GM12878 (cell line): ENCODE measurements at regions not wholly inside any gene's neighbourhood (a gene's known extent, or its start where the extent isn't known, plus 50 kb on each side); places are given as distances from the start of the nearest gene placed in this dataset.

Experiments
- ATAC-seq: fragments of 200-7000 bp; cut with Tn5 transposase; 3 replicates; pipeline ENCODE4 v1.9.1; 2020; ENCODE audit warnings: mild to moderate bottlenecking, moderate library complexity
- BruUV-seq: library from RNA; stranded (reverse); fragments of 400-500 nt; replicated peaks from 2 replicates; lab custom pipeline; 2021; lab: Mats Ljungman, UMichigan
- CTCF ChIA-PET: fragments of 300-600 bp; sonication (Branson Sonifier 250); formaldehyde crosslinking; extraction: SDS; loops from one replicate; lab custom pipeline; 2021; ENCODE audit warnings: inconsistent platforms; lab: Yijun Ruan, JAX
- POLR2A ChIA-PET: fragments of 350-600 bp; formaldehyde crosslinking; extraction: SDS; loops from one replicate; lab custom pipeline; 2021; ENCODE audit warnings: inconsistent platforms; lab: Charles Lee
- RAD21 ChIA-PET: fragments of 300-600 bp; sonication (Branson Sonifier 250); formaldehyde crosslinking; loops from one replicate; lab custom pipeline; 2023; ENCODE audit warnings: antibody characterized with exemption; ENCODE audit not compliant: unreplicated experiment; lab: Charles Lee
- SMC1A ChIA-PET: fragments of 300-600 bp; sonication (Branson Sonifier 250); formaldehyde crosslinking; loops from one replicate; lab custom pipeline; 2023; ENCODE audit not compliant: unreplicated experiment, uncharacterized antibody; lab: Charles Lee
- DNase-seq: peaks from one replicate; pipeline ENCODE4 v3.0.0-alpha.2; 2011; ENCODE audit warnings: low read depth, low spot score
- FAIRE-seq: peaks from 3 replicates; lab custom pipeline; 2011; peaks lifted over from hg19 to GRCh38; lab: Jason Lieb, UNC
- H2AFZ ChIP-seq: 2 replicates; pipeline ENCODE4 v1.6.0; 2011; ENCODE audit warnings: low read depth, low read length, control low read depth; ENCODE audit not compliant: control insufficient read depth
- H3K27ac ChIP-seq: 2 replicates; pipeline ENCODE4 v1.5.1; 2011; ENCODE audit warnings: control low read depth; ENCODE audit not compliant: control insufficient read depth, insufficient read depth
- H3K27me3 ChIP-seq, 2 experiments: replicated peaks in 1 of 2; 2 replicates each; pipeline versions ENCODE4 v1.6.0 to v1.6.1; 2011; ENCODE audit warnings: low read length in 1 of 2; ENCODE audit not compliant: control insufficient read depth in 2 of 2, insufficient read depth in 2 of 2
- H3K36me3 ChIP-seq, 2 experiments: 2 replicates each; pipeline ENCODE4 v1.5.1; 2011; ENCODE audit warnings: low read length in 1 of 2; ENCODE audit not compliant: control insufficient read depth in 2 of 2, insufficient read depth in 2 of 2
- H3K4me1 ChIP-seq: 2 replicates; pipeline ENCODE4 v1.6.1; 2011; ENCODE audit warnings: mild to moderate bottlenecking, low read length, moderate library complexity, mixed read lengths; ENCODE audit not compliant: control insufficient read depth, insufficient read depth
- H3K4me2 ChIP-seq: 2 replicates; pipeline ENCODE4 v1.6.0; 2011; ENCODE audit warnings: control low read depth; ENCODE audit not compliant: control insufficient read depth, insufficient read depth
- H3K4me3 ChIP-seq: fragments of 200-600 bp; sonication (generic); 2 replicates; pipeline ENCODE4 v1.5.1; 2016
- H3K79me2 ChIP-seq: 2 replicates; pipeline ENCODE4 v1.6.0; 2011; ENCODE audit warnings: low read length; ENCODE audit not compliant: control insufficient read depth, insufficient read depth
- H3K9ac ChIP-seq: 2 replicates; pipeline ENCODE4 v1.8.0; 2011; ENCODE audit warnings: low read length, control low read depth, mixed read lengths; ENCODE audit not compliant: control insufficient read depth, insufficient read depth
- H3K9me3 ChIP-seq: replicated peaks from 3 replicates; pipeline ENCODE4 v1.5.1; 2011; ENCODE audit warnings: mild to moderate bottlenecking, low read length; ENCODE audit not compliant: control insufficient read depth, insufficient read depth
- H4K20me1 ChIP-seq: 2 replicates; pipeline ENCODE4 v1.6.0; 2011; ENCODE audit not compliant: control insufficient read depth, insufficient read depth
- CREM ChIP-seq: IDR thresholded peaks from 2 replicates; pipeline ENCODE4 v1.6.1; 2014; ENCODE audit warnings: antibody characterized with exemption, low read depth
- ESRRA ChIP-seq: IDR thresholded peaks from 2 replicates; pipeline ENCODE4 v1.6.1; 2012; ENCODE audit warnings: mild to moderate bottlenecking, low read length, improper control_type of control experiment
- HCFC1 ChIP-seq: fragments of 150-350 bp; IDR thresholded peaks from 2 replicates; pipeline ENCODE4 v1.6.1; 2014; ENCODE audit warnings: low read length
- KDM1A ChIP-seq: fragments of 200-600 bp; sonication (generic); IDR thresholded peaks from 2 replicates; pipeline ENCODE4 v1.6.1; 2016; ENCODE audit warnings: borderline replicate concordance
- MTA2 ChIP-seq: fragments of 450-650 bp; IDR thresholded peaks from 2 replicates; pipeline ENCODE4 v1.6.1; 2016; ENCODE audit warnings: low read depth, mild to moderate bottlenecking, moderate library complexity
- NFXL1 ChIP-seq: fragments of 450-650 bp; IDR thresholded peaks from 2 replicates; pipeline ENCODE4 v1.6.1; 2017; ENCODE audit warnings: antibody characterized with exemption, mild to moderate bottlenecking, borderline replicate concordance
- NFYA ChIP-seq: IDR thresholded peaks from 2 replicates; pipeline ENCODE4 v1.6.1; 2011; ENCODE audit warnings: low read depth, mild to moderate bottlenecking, low read length, improper control_type of control experiment, borderline replicate concordance
- RCOR1 ChIP-seq: conservative IDR thresholded peaks from 2 replicates; pipeline ENCODE4 v1.6.1; 2012; ENCODE audit warnings: low read depth, low read length, improper control_type of control experiment
- SREBF2 ChIP-seq: IDR thresholded peaks from 2 replicates; pipeline ENCODE4 v1.6.1; 2012; ENCODE audit warnings: mild to moderate bottlenecking, low read length
- WGBS: methylation state at CpG from one replicate; pipeline ENCODE4 v1.1.6; 2016; ENCODE audit warnings: low lambda C conversion rate; ENCODE audit not compliant: insufficient replicate concordance, insufficient coverage; ENCODE audit errors: missing lambda C conversion rate; 5-methylcytosine and 5-hydroxymethylcytosine counted together
- in situ Hi-C: fragments of 300-500 bp; cut with MboI; formaldehyde crosslinking; loops from 9 replicates; pipeline ENCODE4 v1.14.3; 2018; ENCODE audit warnings: mixed read lengths
- intact Hi-C: fragments of 100-400 bp; cut with micrococcal nuclease; formaldehyde crosslinking; loops from one replicate; pipeline ENCODE4 v1.14.2; 2022; ENCODE audit not compliant: unreplicated experiment
- TF ChIP-seq, protein P1 (sequence below): IDR thresholded peaks from 2 replicates; pipeline ENCODE4 v1.6.1; 2011; ENCODE audit warnings: borderline replicate concordance, low read depth, mild to moderate bottlenecking, moderate library complexity, mixed read lengths, low read length; ENCODE audit not compliant: insufficient read depth; ENCODE audit errors: extremely low read length
- TF ChIP-seq, protein P2 (sequence below), 3 experiments: IDR thresholded peaks in 2 of 3; conservative IDR thresholded peaks in 1 of 3; 2 replicates each; pipeline ENCODE4 v1.5.1; 2011; ENCODE audit warnings: low read depth in 3 of 3, low read length in 3 of 3, mild to moderate bottlenecking in 3 of 3, control low read depth in 2 of 3, moderate library complexity in 2 of 3, inconsistent platforms in 1 of 3, mixed read lengths in 1 of 3; ENCODE audit not compliant: control insufficient read depth in 2 of 3, insufficient read depth in 1 of 3; ENCODE audit errors: extremely low read depth in 1 of 3
- TF ChIP-seq, protein P3 (sequence below): fragments of 450-650 bp; conservative IDR thresholded peaks from 2 replicates; pipeline ENCODE4 v1.6.1; 2017; ENCODE audit warnings: mild to moderate bottlenecking, moderate library complexity

DNA sequence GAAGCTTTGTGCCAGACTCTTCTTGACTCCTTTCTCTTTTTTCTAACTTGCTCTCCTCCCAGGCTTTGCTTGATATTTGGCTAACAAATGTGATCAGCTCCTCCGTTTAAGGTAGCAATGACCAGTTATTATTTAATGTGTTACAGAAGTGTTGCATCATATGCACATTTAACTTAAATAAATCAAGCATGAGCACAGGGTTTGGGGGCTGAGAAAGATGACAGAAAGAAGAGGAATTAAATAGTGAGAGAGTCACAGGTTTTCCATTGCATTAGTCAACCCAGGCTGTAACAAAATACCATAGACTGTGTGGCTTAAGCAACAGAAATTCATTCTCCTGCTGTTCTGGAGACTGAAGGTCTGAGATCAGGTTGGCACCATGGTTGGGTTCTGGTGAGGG is 343.8 kb downstream of the RPRM start:
- no peaks in the 10 kb centered on the region for H4K20me1 ChIP-seq
- no peak overlapping the region for H3K9ac ChIP-seq
- no peaks in the 10 kb centered on the region for H3K27me3 ChIP-seq
- no peak overlapping the region for H3K27ac ChIP-seq
- intact Hi-C loops, result no loop called here
- no peak overlapping the region for H3K4me2 ChIP-seq
- H2AFZ ChIP-seq, result no peak overlapping the region
- no peaks in the 10 kb centered on the region for H3K36me3 ChIP-seq
- in situ Hi-C loops, result no loop called here
- no TSS peak for BruUV-seq
- TF ChIP-seq, protein P1, sequence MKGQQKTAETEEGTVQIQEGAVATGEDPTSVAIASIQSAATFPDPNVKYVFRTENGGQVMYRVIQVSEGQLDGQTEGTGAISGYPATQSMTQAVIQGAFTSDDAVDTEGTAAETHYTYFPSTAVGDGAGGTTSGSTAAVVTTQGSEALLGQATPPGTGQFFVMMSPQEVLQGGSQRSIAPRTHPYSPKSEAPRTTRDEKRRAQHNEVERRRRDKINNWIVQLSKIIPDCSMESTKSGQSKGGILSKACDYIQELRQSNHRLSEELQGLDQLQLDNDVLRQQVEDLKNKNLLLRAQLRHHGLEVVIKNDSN, result no peak
- TF ChIP-seq CREM (no peak), MTA2 (no peak), HCFC1 (no peak), ESRRA (no peak), NFXL1 (no peak), SREBF2 (no peak), KDM1A (no peak), RCOR1 (no peak), NFYA (no peak)
- TF ChIP-seq, protein P2, sequence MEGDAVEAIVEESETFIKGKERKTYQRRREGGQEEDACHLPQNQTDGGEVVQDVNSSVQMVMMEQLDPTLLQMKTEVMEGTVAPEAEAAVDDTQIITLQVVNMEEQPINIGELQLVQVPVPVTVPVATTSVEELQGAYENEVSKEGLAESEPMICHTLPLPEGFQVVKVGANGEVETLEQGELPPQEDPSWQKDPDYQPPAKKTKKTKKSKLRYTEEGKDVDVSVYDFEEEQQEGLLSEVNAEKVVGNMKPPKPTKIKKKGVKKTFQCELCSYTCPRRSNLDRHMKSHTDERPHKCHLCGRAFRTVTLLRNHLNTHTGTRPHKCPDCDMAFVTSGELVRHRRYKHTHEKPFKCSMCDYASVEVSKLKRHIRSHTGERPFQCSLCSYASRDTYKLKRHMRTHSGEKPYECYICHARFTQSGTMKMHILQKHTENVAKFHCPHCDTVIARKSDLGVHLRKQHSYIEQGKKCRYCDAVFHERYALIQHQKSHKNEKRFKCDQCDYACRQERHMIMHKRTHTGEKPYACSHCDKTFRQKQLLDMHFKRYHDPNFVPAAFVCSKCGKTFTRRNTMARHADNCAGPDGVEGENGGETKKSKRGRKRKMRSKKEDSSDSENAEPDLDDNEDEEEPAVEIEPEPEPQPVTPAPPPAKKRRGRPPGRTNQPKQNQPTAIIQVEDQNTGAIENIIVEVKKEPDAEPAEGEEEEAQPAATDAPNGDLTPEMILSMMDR (IDR thresholded peaks at IDR 0.05 in 2 of 3, conservative IDR thresholded peaks at IDR 0.05 in 1 of 3; ENCODE audit: control insufficient read depth in 2 of 3, extremely low read depth in 1 of 3, insufficient read depth in 1 of 3, low read depth in 3 of 3, low read length in 3 of 3), result no peak
- TF ChIP-seq, protein P3, sequence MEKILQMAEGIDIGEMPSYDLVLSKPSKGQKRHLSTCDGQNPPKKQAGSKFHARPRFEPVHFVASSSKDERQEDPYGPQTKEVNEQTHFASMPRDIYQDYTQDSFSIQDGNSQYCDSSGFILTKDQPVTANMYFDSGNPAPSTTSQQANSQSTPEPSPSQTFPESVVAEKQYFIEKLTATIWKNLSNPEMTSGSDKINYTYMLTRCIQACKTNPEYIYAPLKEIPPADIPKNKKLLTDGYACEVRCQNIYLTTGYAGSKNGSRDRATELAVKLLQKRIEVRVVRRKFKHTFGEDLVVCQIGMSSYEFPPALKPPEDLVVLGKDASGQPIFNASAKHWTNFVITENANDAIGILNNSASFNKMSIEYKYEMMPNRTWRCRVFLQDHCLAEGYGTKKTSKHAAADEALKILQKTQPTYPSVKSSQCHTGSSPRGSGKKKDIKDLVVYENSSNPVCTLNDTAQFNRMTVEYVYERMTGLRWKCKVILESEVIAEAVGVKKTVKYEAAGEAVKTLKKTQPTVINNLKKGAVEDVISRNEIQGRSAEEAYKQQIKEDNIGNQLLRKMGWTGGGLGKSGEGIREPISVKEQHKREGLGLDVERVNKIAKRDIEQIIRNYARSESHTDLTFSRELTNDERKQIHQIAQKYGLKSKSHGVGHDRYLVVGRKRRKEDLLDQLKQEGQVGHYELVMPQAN, result no peak
- H3K79me2 ChIP-seq, result no peaks in the 10 kb centered on the region
- RAD21 ChIA-PET, result no interaction called here
- H3K9me3 ChIP-seq, result no peaks in the 10 kb centered on the region
- no peak for ATAC-seq
- POLR2A ChIA-PET, result no interaction called here
- 86% methylated on average over 1 of the region's 1 CpG for WGBS
- FAIRE-seq, result no peak
- CTCF ChIA-PET, result no interaction called here
- H3K4me3 ChIP-seq, result no peak overlapping the region
- SMC1A ChIA-PET, result interaction anchor here (1.4 kb wide), 1 partner anchor 10 kb away, joined by 3 read pairs; no protein-coding TSS in a partner anchor
- no peaks in the 10 kb centered on the region for H3K4me1 ChIP-seq
- DNase-seq, result no peak
